HFFc6 (cell line): ENCODE measurements at regions not wholly inside any gene's neighbourhood (a gene's known extent, or its start where the extent isn't known, plus 50 kb on each side); places are given as distances from the start of the nearest gene placed in this dataset.

Source experiments
- DNase-seq: peaks from one replicate; pipeline ENCODE4 v3.0.0-alpha.2; 2018
- H3K27ac Mint-ChIP-seq: 2 replicates; pipeline ENCODE4 v1.8.0; 2020; ENCODE audit warnings: mild to moderate bottlenecking, mixed read lengths
- H3K27me3 Mint-ChIP-seq: 2 replicates; pipeline ENCODE4 v1.8.0; 2021; ENCODE audit warnings: mild to moderate bottlenecking, moderate library complexity, mixed read lengths; ENCODE audit not compliant: insufficient read depth
- H3K36me3 Mint-ChIP-seq: 2 replicates; pipeline ENCODE4 v1.8.0; 2021; ENCODE audit warnings: low read depth, mixed read lengths
- H3K4me1 Mint-ChIP-seq: 2 replicates; pipeline ENCODE4 v1.8.0; 2020; ENCODE audit warnings: low read depth, mixed read lengths
- H3K4me3 Mint-ChIP-seq: 2 replicates; pipeline ENCODE4 v1.8.0; 2020; ENCODE audit warnings: mild to moderate bottlenecking, moderate library complexity, mixed read lengths
- H3K9me3 Mint-ChIP-seq: 2 replicates; pipeline ENCODE4 v1.8.0; 2020; ENCODE audit warnings: mild to moderate bottlenecking, mixed read lengths
- CTCF ChIP-seq: fragments of 200-600 bp; sonication (generic); IDR thresholded peaks from 2 replicates; pipeline ENCODE4 v1.5.0; 2021; ENCODE audit warnings: antibody characterized with exemption, mild to moderate bottlenecking

- H3K4me3 Mint-ChIP-seq, result no peak overlapping the region
- no peaks in the 10 kb centered on the region for H3K36me3 Mint-ChIP-seq
- no peak for TF ChIP-seq CTCF
- no peak overlapping the region for H3K27ac Mint-ChIP-seq
- H3K4me1 Mint-ChIP-seq, result no peaks in the 10 kb centered on the region
- H3K27me3 Mint-ChIP-seq, result no peaks in the 10 kb centered on the region
- DNase-seq, result no peak
- H3K9me3 Mint-ChIP-seq, result peaks cover 31% of the 10 kb centered on the region
These were observed 273.3 kb upstream of the CCNH start for GRCh38 chr5:87686018-87686417.

DNA sequence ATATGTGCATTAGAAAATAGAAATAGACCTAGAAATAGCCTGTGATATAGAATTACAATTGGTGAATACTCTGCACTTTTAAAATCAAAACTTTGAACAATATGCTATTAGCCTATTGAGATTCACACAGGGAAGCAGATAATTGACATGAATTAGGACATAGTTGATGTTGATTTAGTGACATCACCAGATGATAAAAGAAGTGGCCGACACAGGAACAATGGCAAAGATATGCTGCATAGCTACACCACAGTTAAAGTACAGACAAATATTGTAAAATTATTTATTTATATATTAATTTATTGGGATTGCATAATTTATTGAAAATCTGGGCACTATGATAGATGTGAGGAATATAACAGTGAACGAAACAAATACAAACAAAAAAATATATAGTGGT, 261.5 kb upstream of the CCNH start:
- H3K9me3 Mint-ChIP-seq, result peaks cover 36% of the 10 kb centered on the region
- no peak overlapping the region for H3K4me3 Mint-ChIP-seq
- H3K27me3 Mint-ChIP-seq, result no peaks in the 10 kb centered on the region

DNA sequence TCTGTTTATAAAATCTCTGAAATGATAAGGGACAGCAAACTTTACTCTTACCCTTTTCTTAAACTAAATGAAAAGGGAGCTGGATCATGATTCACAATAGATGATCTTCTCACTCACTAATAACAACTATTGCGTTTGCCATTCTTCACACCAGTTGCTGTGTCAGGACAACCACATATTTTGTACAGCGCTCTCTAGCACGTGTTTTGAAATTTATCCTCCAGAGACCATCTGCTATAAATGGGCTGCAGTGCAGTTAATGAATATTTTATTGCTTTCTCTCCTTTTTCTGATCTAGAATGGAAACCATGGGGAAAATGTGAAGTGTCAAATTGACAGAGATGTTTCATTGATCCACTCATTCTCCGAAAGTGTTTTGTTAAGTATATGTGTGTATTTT, 258.4 kb upstream of the CCNH start:
- H3K4me1 Mint-ChIP-seq, result no peaks in the 10 kb centered on the region
- no peak overlapping the region for H3K27ac Mint-ChIP-seq
- no peak overlapping the region for H3K4me3 Mint-ChIP-seq
- peaks cover 26% of the 10 kb centered on the region for H3K9me3 Mint-ChIP-seq
- DNase-seq, result no peak
- H3K27me3 Mint-ChIP-seq, result no peaks in the 10 kb centered on the region
- H3K36me3 Mint-ChIP-seq, result no peaks in the 10 kb centered on the region
- no peak for TF ChIP-seq CTCF

More for the DNA sequence above, 261.5 kb upstream of the CCNH start:
- Mint-ChIP-seq H3K27ac (no peak overlapping the region), H3K4me1 (no peaks in the 10 kb centered on the region), H3K36me3 (no peaks in the 10 kb centered on the region)
- no peak for TF ChIP-seq CTCF
- no peak for DNase-seq

DNA sequence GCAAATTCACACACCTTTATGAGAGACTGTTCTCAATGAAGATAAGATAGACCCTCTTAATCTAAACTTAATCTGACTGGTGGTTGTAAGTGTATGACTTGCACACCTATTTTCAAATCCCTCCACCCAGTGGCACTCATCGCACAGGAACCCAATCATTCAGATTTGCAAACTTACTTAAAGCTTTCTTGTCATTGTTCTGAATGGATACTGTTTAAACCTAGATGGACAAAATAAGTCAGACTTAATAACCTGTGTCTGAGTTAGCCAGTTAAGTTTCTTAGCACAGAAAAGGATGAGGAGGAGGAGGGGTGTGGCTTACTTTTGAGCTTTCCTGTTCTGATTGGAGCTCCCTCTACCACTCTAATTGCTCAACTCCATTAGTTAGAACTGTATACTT, 252.4 kb upstream of the CCNH start:
- no peaks in the 10 kb centered on the region for H3K36me3 Mint-ChIP-seq
- TF ChIP-seq CTCF, result no peak
- H3K27ac Mint-ChIP-seq, result no peak overlapping the region
- no peaks in the 10 kb centered on the region for H3K4me1 Mint-ChIP-seq
- DNase-seq, result no peak
- H3K4me3 Mint-ChIP-seq, result no peak overlapping the region
- no peaks in the 10 kb centered on the region; the same call in 1 of the 2 replicates for H3K9me3 Mint-ChIP-seq
- H3K27me3 Mint-ChIP-seq, result no peaks in the 10 kb centered on the region

- no peak overlapping the region for H3K27ac Mint-ChIP-seq
- H3K9me3 Mint-ChIP-seq, result peaks cover 6% of the 10 kb centered on the region
- DNase-seq, result no peak
- no peak for TF ChIP-seq CTCF
- H3K36me3 Mint-ChIP-seq, result no peaks in the 10 kb centered on the region
- no peak overlapping the region for H3K4me3 Mint-ChIP-seq
- no peaks in the 10 kb centered on the region for H3K4me1 Mint-ChIP-seq
- no peaks in the 10 kb centered on the region for H3K27me3 Mint-ChIP-seq
These were observed 249.2 kb upstream of the CCNH start for GRCh38 chr5:87661784-87662566.
